Trophoblast cell (in vitro differentiated cells and primary cell): ENCODE measurements at regions not wholly inside any gene's neighbourhood (a gene's known extent, or its start where the extent isn't known, plus 50 kb on each side); places are given as distances from the start of the nearest gene placed in this dataset.

Source experiments
- DNase-seq, 2 donors: peaks; one replicate each; pipeline ENCODE4 v3.0.0-alpha.2; 2016
- H2AFZ ChIP-seq: 2 replicates; pipeline ENCODE4 v1.6.1; 2013; ENCODE audit warnings: low read length, moderate library complexity, mild to moderate bottlenecking; ENCODE audit not compliant: insufficient read depth, poor library complexity
- H2AK5ac ChIP-seq: 2 replicates; pipeline ENCODE4 v1.6.1; 2013; ENCODE audit warnings: mild to moderate bottlenecking, low read length
- H2BK120ac ChIP-seq: 2 replicates; pipeline ENCODE4 v1.6.1; 2013; ENCODE audit warnings: low read length, mild to moderate bottlenecking, moderate library complexity; ENCODE audit not compliant: insufficient read depth, poor library complexity
- H2BK12ac ChIP-seq: 2 replicates; pipeline ENCODE4 v1.6.1; 2013; ENCODE audit warnings: mild to moderate bottlenecking, low read length, moderate library complexity
- H2BK5ac ChIP-seq: 2 replicates; pipeline ENCODE4 v1.6.1; 2013; ENCODE audit warnings: low read length, low read depth, moderate library complexity, mild to moderate bottlenecking; ENCODE audit not compliant: poor library complexity
- H3K14ac ChIP-seq: 2 replicates; pipeline ENCODE4 v1.6.1; 2013; ENCODE audit warnings: mild to moderate bottlenecking, low read length
- H3K18ac ChIP-seq: 2 replicates; pipeline ENCODE4 v1.6.1; 2013; ENCODE audit warnings: mild to moderate bottlenecking, low read length
- H3K23ac ChIP-seq: 2 replicates; pipeline ENCODE4 v1.6.1; 2013; ENCODE audit warnings: low read length
- H3K27ac ChIP-seq: 2 replicates; pipeline ENCODE4 v1.5.1; 2013; ENCODE audit warnings: low read depth, mild to moderate bottlenecking, inconsistent platforms, low read length, moderate library complexity
- H3K27me3 ChIP-seq: 2 replicates; pipeline ENCODE4 v1.6.1; 2013; ENCODE audit warnings: inconsistent platforms, mild to moderate bottlenecking, low read length, moderate library complexity; ENCODE audit not compliant: insufficient read depth
- H3K36me3 ChIP-seq, 2 experiments: 1 replicate in 1 of 2; 2 replicates in 1 of 2; pipeline ENCODE4 v1.6.1; 2013; ENCODE audit warnings: low read length in 2 of 2, mild to moderate bottlenecking in 2 of 2, moderate library complexity in 1 of 2; ENCODE audit not compliant: insufficient read depth in 2 of 2, control insufficient read depth in 1 of 2
- H3K4ac ChIP-seq: 2 replicates; pipeline ENCODE4 v1.6.1; 2013; ENCODE audit warnings: low read depth, mild to moderate bottlenecking, low read length, moderate library complexity
- H3K4me1 ChIP-seq, 2 experiments: 1 replicate in 1 of 2; 2 replicates in 1 of 2; pipeline ENCODE4 v1.6.1; 2013; ENCODE audit warnings: low read length in 2 of 2, mild to moderate bottlenecking in 2 of 2, moderate library complexity in 1 of 2; ENCODE audit not compliant: insufficient read depth in 2 of 2, control insufficient read depth in 1 of 2
- H3K4me2 ChIP-seq: 2 replicates; pipeline ENCODE4 v1.6.1; 2013; ENCODE audit warnings: inconsistent platforms, mild to moderate bottlenecking, low read length, moderate library complexity
- H3K4me3 ChIP-seq: 2 replicates; pipeline ENCODE4 v1.5.1; 2013; ENCODE audit warnings: mild to moderate bottlenecking, low read depth, low read length, inconsistent platforms
- H3K79me1 ChIP-seq: one replicate; pipeline ENCODE4 v1.6.1; 2013; ENCODE audit warnings: low read length
- H3K79me2 ChIP-seq: 2 replicates; pipeline ENCODE4 v1.6.1; 2013; ENCODE audit warnings: low read length, mild to moderate bottlenecking; ENCODE audit not compliant: control insufficient read depth, insufficient read depth, poor library complexity
- H3K9ac ChIP-seq: 2 replicates; pipeline ENCODE4 v1.6.1; 2013; ENCODE audit warnings: mild to moderate bottlenecking, low read length
- H3K9me3 ChIP-seq: 2 replicates; pipeline ENCODE4 v1.6.1; 2013; ENCODE audit warnings: low read depth, mild to moderate bottlenecking, control low read depth, inconsistent platforms, low read length; ENCODE audit not compliant: insufficient read depth
- H4K12ac ChIP-seq: 2 replicates; pipeline ENCODE4 v1.6.1; 2013; ENCODE audit warnings: low read depth, mild to moderate bottlenecking, low read length, moderate library complexity
- H4K8ac ChIP-seq: 2 replicates; pipeline ENCODE4 v1.6.1; 2013; ENCODE audit warnings: low read depth, mild to moderate bottlenecking, low read length, moderate library complexity
- H4K91ac ChIP-seq: one replicate; pipeline ENCODE4 v1.6.1; 2013; ENCODE audit warnings: low read depth, mild to moderate bottlenecking, low read length, moderate library complexity
- WGBS: extraction: QIAGEN DNeasy Blood & Tissue Kit; methylation state at CpG from one replicate; pipeline ENCODE4 v1.1.7; 2013; ENCODE audit warnings: missing lambda C conversion rate; ENCODE audit not compliant: insufficient read length, insufficient coverage; ENCODE audit errors: extremely low coverage; 5-methylcytosine and 5-hydroxymethylcytosine counted together

GRCh38 chr2:19255481-19255880, 102.9 kb downstream of the OSR1 start:
- Histone ChIP-seq H3K4me3 (no peak overlapping the region), H3K27me3 (no peaks in the 10 kb centered on the region), H3K14ac (no peak overlapping the region), H2AFZ (no peak overlapping the region), H3K36me3 (no peaks in the 10 kb centered on the region), H2BK12ac (no peak overlapping the region), H3K18ac (no peak overlapping the region), H3K27ac (no peak overlapping the region), H3K23ac (no peak overlapping the region), H2AK5ac (no peak overlapping the region), H3K79me2 (no peaks in the 10 kb centered on the region), H3K9ac (no peak overlapping the region), H4K12ac (no peak overlapping the region), H3K4me2 (no peak overlapping the region), H4K91ac (no peak overlapping the region), H3K4ac (no peak overlapping the region), H4K8ac (no peak overlapping the region), H2BK5ac (no peak overlapping the region), H3K4me1 (no peaks in the 10 kb centered on the region), H2BK120ac (no peak overlapping the region), H3K79me1 (no peaks in the 10 kb centered on the region), H3K9me3 (no peaks in the 10 kb centered on the region)
- no peak for DNase-seq

- H2AFZ ChIP-seq, result no peak overlapping the region
- H3K18ac ChIP-seq, result no peak overlapping the region
- no peaks in the 10 kb centered on the region for H3K27me3 ChIP-seq
- H3K23ac ChIP-seq, result no peak overlapping the region
- H2BK12ac ChIP-seq, result no peak overlapping the region
- no peaks in the 10 kb centered on the region for H3K36me3 ChIP-seq
- no CpG with 5 or more reads among the region's 4 CpGs for WGBS
- no peak overlapping the region for H3K4ac ChIP-seq
- no peaks in the 10 kb centered on the region for H3K79me2 ChIP-seq
- no peak overlapping the region for H2BK5ac ChIP-seq
- no peak overlapping the region for H3K4me2 ChIP-seq
- DNase-seq, result no peak
- no peak overlapping the region for H3K9ac ChIP-seq
- H3K14ac ChIP-seq, result no peak overlapping the region
- no peaks in the 10 kb centered on the region for H3K9me3 ChIP-seq
- H4K12ac ChIP-seq, result no peak overlapping the region
- no peak overlapping the region for H3K27ac ChIP-seq
- no peak overlapping the region for H4K8ac ChIP-seq
- H3K79me1 ChIP-seq, result no peaks in the 10 kb centered on the region
- no peak overlapping the region for H2AK5ac ChIP-seq
- H3K4me3 ChIP-seq, result no peak overlapping the region
- no peaks in the 10 kb centered on the region for H3K4me1 ChIP-seq
- H4K91ac ChIP-seq, result no peak overlapping the region
- H2BK120ac ChIP-seq, result no peak overlapping the region
Measured at GRCh38 chr2:19251554-19251953, 106.9 kb downstream of the OSR1 start.

GRCh38 chr2:19250906-19251305, 107.5 kb downstream of the OSR1 start:
- H4K8ac ChIP-seq, result no peak overlapping the region
- H3K4me2 ChIP-seq, result no peak overlapping the region
- no peak overlapping the region for H3K27ac ChIP-seq
- no peak overlapping the region for H4K12ac ChIP-seq
- H2AFZ ChIP-seq, result no peak overlapping the region
- H3K27me3 ChIP-seq, result no peaks in the 10 kb centered on the region
- no peak overlapping the region for H3K23ac ChIP-seq
- no peak overlapping the region for H2AK5ac ChIP-seq
- DNase-seq, result no peak
- H3K4ac ChIP-seq, result no peak overlapping the region
- H3K14ac ChIP-seq, result no peak overlapping the region
- no peaks in the 10 kb centered on the region for H3K9me3 ChIP-seq
- no peak overlapping the region for H2BK5ac ChIP-seq
- H3K79me1 ChIP-seq, result no peaks in the 10 kb centered on the region
- no peak overlapping the region for H4K91ac ChIP-seq
- WGBS, result no CpG with 5 or more reads among the region's 2 CpGs
- H3K18ac ChIP-seq, result no peak overlapping the region
- no peaks in the 10 kb centered on the region for H3K4me1 ChIP-seq
- H3K36me3 ChIP-seq, result no peaks in the 10 kb centered on the region
- H3K79me2 ChIP-seq, result no peaks in the 10 kb centered on the region
- H2BK12ac ChIP-seq, result no peak overlapping the region
- H2BK120ac ChIP-seq, result no peak overlapping the region
- no peak overlapping the region for H3K9ac ChIP-seq
- H3K4me3 ChIP-seq, result no peak overlapping the region

- Histone ChIP-seq H3K4me2 (no peak overlapping the region), H2AFZ (no peak overlapping the region), H3K36me3 (no peaks in the 10 kb centered on the region), H3K9ac (no peak overlapping the region), H3K27ac (no peak overlapping the region), H2AK5ac (no peak overlapping the region), H3K14ac (no peak overlapping the region), H4K12ac (no peak overlapping the region), H3K9me3 (peaks cover 2% of the 10 kb centered on the region), H3K79me1 (no peaks in the 10 kb centered on the region), H2BK120ac (no peak overlapping the region), H3K27me3 (no peaks in the 10 kb centered on the region), H3K4me3 (no peak overlapping the region), H2BK5ac (no peak overlapping the region), H3K23ac (no peak overlapping the region), H3K4ac (no peak overlapping the region), H4K91ac (no peak overlapping the region), H2BK12ac (no peak overlapping the region), H4K8ac (no peak overlapping the region), H3K79me2 (no peaks in the 10 kb centered on the region), H3K4me1 (no peaks in the 10 kb centered on the region), H3K18ac (no peak overlapping the region)
- DNase-seq, result no peak
- WGBS, result no CpG with 5 or more reads among the region's 4 CpGs
Measured at GRCh38 chr2:19247186-19247585, 111.2 kb downstream of the OSR1 start.

GRCh38 chr2:19246496-19246895, 111.9 kb downstream of the OSR1 start:
- Histone ChIP-seq H3K9me3 (peaks cover 2% of the 10 kb centered on the region), H4K12ac (no peak overlapping the region), H3K79me1 (no peaks in the 10 kb centered on the region), H3K23ac (no peak overlapping the region), H3K4ac (no peak overlapping the region), H3K9ac (no peak overlapping the region), H2BK5ac (no peak overlapping the region), H2BK12ac (no peak overlapping the region), H2BK120ac (no peak overlapping the region), H3K27me3 (no peaks in the 10 kb centered on the region), H3K36me3 (no peaks in the 10 kb centered on the region), H3K4me3 (no peak overlapping the region), H3K79me2 (no peaks in the 10 kb centered on the region), H3K4me2 (no peak overlapping the region), H3K18ac (no peak overlapping the region), H3K27ac (no peak overlapping the region), H4K8ac (no peak overlapping the region), H2AK5ac (no peak overlapping the region), H3K4me1 (no peaks in the 10 kb centered on the region), H4K91ac (no peak overlapping the region), H2AFZ (no peak overlapping the region), H3K14ac (no peak overlapping the region)
- DNase-seq, result no peak
- WGBS, result no CpG with 5 or more reads among the region's 12 CpGs
